ENCODE measurements at regions not wholly inside any gene's neighbourhood (a gene's known extent, or its start where the extent isn't known, plus 50 kb on each side); places are given as distances from the start of the nearest gene placed in this dataset.
"Not testable (repeated sequence)": the region's sequence is repeated elsewhere in the genome, so short reads cannot be mapped to it uniquely, and the experiment has no call there.

- H2BK5ac ChIP-seq (ENCODE audit: low read depth, low read length); H4K5ac ChIP-seq (ENCODE audit: insufficient read length, low read depth, low read length); H2BK120ac ChIP-seq (replicated peaks; ENCODE audit: low read depth, low read length); H2BK12ac ChIP-seq (ENCODE audit: low read depth, low read length); H3K14ac ChIP-seq (ENCODE audit: insufficient read length); H4K91ac ChIP-seq (replicated peaks; ENCODE audit: insufficient read length, low read length); H3K4me2 ChIP-seq (ENCODE audit: insufficient read depth in 1 of 2, low read depth in 2 of 2, low read length in 2 of 2); H3K9me3 ChIP-seq (ENCODE audit: insufficient read depth in 2 of 2, low read depth in 1 of 2, low read length in 1 of 2); H2BK15ac ChIP-seq (ENCODE audit: low read length); FAIRE-seq; H2AK5ac ChIP-seq (ENCODE audit: low read depth, low read length); H3K4ac ChIP-seq (replicated peaks; ENCODE audit: insufficient read length, low read depth, low read length); H3K27me3 ChIP-seq (replicated peaks in 1 of 4; ENCODE audit: control insufficient read depth in 3 of 4, extremely low read depth in 1 of 4, insufficient read depth in 3 of 4, low read length in 3 of 4); H3K4me3 ChIP-seq (ENCODE audit: extremely low read depth in 1 of 4, insufficient read depth in 2 of 4, low read depth in 3 of 4, low read length in 4 of 4); H3K9ac ChIP-seq (replicated peaks in 1 of 4; ENCODE audit: extremely low read depth in 1 of 4, low read depth in 3 of 4, low read length in 3 of 4); H3K23me2 ChIP-seq (ENCODE audit: low read depth, low read length); H3K79me1 ChIP-seq (ENCODE audit: low read depth, low read length); H3K36me3 ChIP-seq (ENCODE audit: control insufficient read depth in 2 of 4, insufficient read depth in 4 of 4, low read length in 3 of 4); H2AFZ ChIP-seq (ENCODE audit: low read length); H3K27ac ChIP-seq (ENCODE audit: low read depth, low read length); H3K56ac ChIP-seq (replicated peaks; ENCODE audit: insufficient read length, low read depth, low read length); H3K79me2 ChIP-seq (ENCODE audit: control insufficient read depth in 1 of 2, insufficient read depth in 2 of 2, low read length in 2 of 2); H3K4me1 ChIP-seq (replicated peaks in 1 of 4; ENCODE audit: control insufficient read depth in 3 of 4, insufficient read depth in 4 of 4, low read length in 3 of 4); H3K18ac ChIP-seq (ENCODE audit: extremely low read depth, low read length); H4K8ac ChIP-seq (ENCODE audit: extremely low read depth, insufficient read depth, low read length); POLR2A ChIA-PET (ENCODE audit: partially characterized antibody); DNase-seq (ENCODE audit: low read depth in 1 of 2, low spot score in 2 of 2); H3K23ac ChIP-seq (ENCODE audit: insufficient read length); H2BK20ac ChIP-seq (ENCODE audit: low read length); H4K20me1 ChIP-seq (replicated peaks in 1 of 2; ENCODE audit: control insufficient read depth in 1 of 2, insufficient read depth in 2 of 2, low read length in 2 of 2): not testable (repeated sequence)
- CTCF ChIA-PET (ENCODE audit: partially characterized antibody): interaction anchor here (1.0 kb wide), 1 partner anchor 11 kb away, joined by 3 read pairs; no protein-coding TSS in a partner anchor
- WGBS, 2 experiments (ENCODE audit: extremely low coverage in 1 of 2, insufficient coverage in 1 of 2, insufficient read length in 1 of 2, insufficient replicate concordance in 2 of 2, low coverage in 1 of 2, low lambda C conversion rate in 2 of 2, missing lambda C conversion rate in 1 of 2): 88% methylated on average over 8 of the region's 8 CpGs; no CpG with 5 or more reads in 1 of the 2 experiments
Measured at GRCh38 chr1:865633-866032, 58.1 kb upstream of the SAMD11 start.

Measured in H1 (cell line).